ENCODE measurements at regions not wholly inside any gene's neighbourhood (a gene's known extent, or its start where the extent isn't known, plus 50 kb on each side); places are given as distances from the start of the nearest gene placed in this dataset.

GRCh38 chr7:33730958-33731357 is 174.4 kb upstream of the BMPER start:
- 76 to 85% (median 81%) methylated on average over 4 of the region's 4 CpGs for WGBS, 3 donors
- H3K27me3 ChIP-seq, result no peaks in the 10 kb centered on the region
- no peak for DNase-seq
- TF ChIP-seq CTCF (IDR thresholded peaks at IDR 0.05) (no peak), POLR2A (IDR thresholded peaks at IDR 0.05) (no peak), EP300 (IDR thresholded peaks at IDR 0.05) (no peak)
- H3K36me3 ChIP-seq, result no peaks in the 10 kb centered on the region
- intact Hi-C loops (cut with DNase I), result no loop called here
- H3K27ac ChIP-seq, result no peak overlapping the region
- no peak overlapping the region for H3K4me3 ChIP-seq
- H3K4me1 ChIP-seq (ENCODE audit: insufficient read depth), result peaks cover 6% of the 10 kb centered on the region
- H3K9me3 ChIP-seq, result no peaks in the 10 kb centered on the region

DNA sequence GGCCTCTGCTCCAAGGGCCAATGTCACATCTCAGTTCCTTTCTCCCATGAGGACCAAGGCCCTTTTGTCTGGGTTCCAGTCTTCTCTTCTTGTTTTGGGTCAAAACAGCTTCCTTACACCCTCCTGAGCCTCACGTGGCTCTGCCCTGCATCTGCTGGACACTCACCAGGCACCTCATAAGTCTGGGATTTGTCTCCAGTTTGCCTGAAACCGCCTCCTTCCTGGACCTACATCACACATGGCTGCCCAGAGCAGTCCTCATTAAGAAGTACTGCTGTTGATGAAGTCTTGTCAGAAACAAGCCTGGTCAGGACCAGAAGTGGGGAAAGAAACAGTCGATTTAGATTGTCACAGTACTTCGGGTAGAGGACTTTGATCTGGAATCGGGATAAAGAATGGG is 173.4 kb upstream of the BMPER start:
- no peak for TF ChIP-seq EP300 (IDR thresholded peaks at IDR 0.05)
- TF ChIP-seq CTCF (IDR thresholded peaks at IDR 0.05), result no peak
- no peak for TF ChIP-seq POLR2A (IDR thresholded peaks at IDR 0.05)
- no peak for DNase-seq
- 86 to 91% (median 87%) methylated on average over 5 of the region's 5 CpGs for WGBS, 3 donors
- H3K27me3 ChIP-seq, result no peaks in the 10 kb centered on the region
- intact Hi-C loops (cut with DNase I), result no loop called here
- peaks cover 6% of the 10 kb centered on the region for H3K4me1 ChIP-seq (ENCODE audit: insufficient read depth)
- no peak overlapping the region for H3K4me3 ChIP-seq
- H3K36me3 ChIP-seq, result no peaks in the 10 kb centered on the region
- no peaks in the 10 kb centered on the region for H3K9me3 ChIP-seq
- no peak overlapping the region for H3K27ac ChIP-seq

DNA sequence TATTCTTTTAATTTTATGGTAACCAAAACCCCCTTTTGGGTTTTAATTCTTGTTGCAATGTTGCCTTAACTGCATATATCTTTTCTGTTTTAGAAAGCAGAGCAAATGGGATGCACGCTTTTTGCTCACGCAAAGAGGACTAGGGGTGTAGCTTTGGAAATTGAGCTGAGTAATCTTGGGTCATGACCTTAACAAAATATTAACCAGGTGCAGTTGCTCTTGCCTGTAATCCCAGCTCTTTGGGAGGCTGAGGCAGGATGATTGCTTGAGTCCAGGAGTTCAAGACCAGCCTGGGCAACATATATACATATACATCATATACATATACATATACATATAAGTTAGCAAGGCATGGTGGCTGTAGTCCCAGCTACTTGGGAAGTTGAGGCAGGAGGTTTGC is 172.9 kb upstream of the BMPER start:
- no peak for TF ChIP-seq POLR2A (IDR thresholded peaks at IDR 0.05)
- TF ChIP-seq CTCF (IDR thresholded peaks at IDR 0.05), result no peak
- TF ChIP-seq EP300 (IDR thresholded peaks at IDR 0.05), result no peak
- intact Hi-C loops (cut with DNase I), result no loop called here
- Histone ChIP-seq H3K4me3 (no peak overlapping the region), H3K36me3 (no peaks in the 10 kb centered on the region), H3K27ac (no peak overlapping the region), H3K9me3 (no peaks in the 10 kb centered on the region), H3K4me1 (ENCODE audit: insufficient read depth) (peaks cover 6% of the 10 kb centered on the region), H3K27me3 (no peaks in the 10 kb centered on the region)
- 99 to 100% (median 100%) methylated on average over 2 of the region's 2 CpGs for WGBS, 3 donors
- no peak for DNase-seq

GRCh38 chr7:33733870-33734650 is 171.3 kb upstream of the BMPER start:
- no peak overlapping the region for H3K4me3 ChIP-seq
- intact Hi-C loops (cut with DNase I), result no loop called here
- H3K36me3 ChIP-seq, result no peaks in the 10 kb centered on the region
- no peak for TF ChIP-seq POLR2A (IDR thresholded peaks at IDR 0.05)
- no peak for TF ChIP-seq EP300 (IDR thresholded peaks at IDR 0.05)
- TF ChIP-seq CTCF (IDR thresholded peaks at IDR 0.05), result no peak
- H3K27ac ChIP-seq, result no peak overlapping the region
- 34 to 49% (median 37%) methylated on average over 16 of the region's 16 CpGs for WGBS, 3 donors
- no peaks in the 10 kb centered on the region for H3K27me3 ChIP-seq
- H3K9me3 ChIP-seq, result no peaks in the 10 kb centered on the region
- peaks cover 6% of the 10 kb centered on the region for H3K4me1 ChIP-seq (ENCODE audit: insufficient read depth)
- no peak for DNase-seq
